SK-N-SH (cell line): ENCODE measurements at regions not wholly inside any gene's neighbourhood (a gene's known extent, or its start where the extent isn't known, plus 50 kb on each side); places are given as distances from the start of the nearest gene placed in this dataset.

Experiments used
- CTCF ChIA-PET: fragments of 300-600, 350-600 bp; formaldehyde crosslinking; extraction: SDS; loops from one replicate; lab custom pipeline; 2021; lab: Yijun Ruan, JAX
- POLR2A ChIA-PET: fragments of 350-600 bp; sonication (Branson Sonifier 250); formaldehyde crosslinking; extraction: SDS; loops from one replicate; lab custom pipeline; 2020; ENCODE audit warnings: antibody characterized with exemption, inconsistent platforms; lab: Yijun Ruan, JAX
- DNase-seq: peaks from one replicate; pipeline ENCODE4 v3.0.0; 2012
- H2AFZ ChIP-seq: fragments of 200-600 bp; sonication (generic); 2 replicates; pipeline ENCODE4 v1.8.1; 2016; ENCODE audit warnings: antibody characterized with exemption, mild to moderate bottlenecking, low read depth
- H3F3A ChIP-seq: fragments of 200-600 bp; sonication (generic); replicated peaks from 2 replicates; pipeline ENCODE3; 2016; ENCODE audit warnings: antibody characterized with exemption, mild to moderate bottlenecking; ENCODE audit not compliant: insufficient read depth
- H3K27ac ChIP-seq, 2 experiments: fragments of 200-500 bp in 1 of 2; fragments of 200-600 bp in 1 of 2; sonication (Bioruptor generic) in 1 of 2; sonication (generic), shearing (Covaris generic) in 1 of 2; 2 replicates each; pipeline versions ENCODE4 v1.5.1 to v1.6.1; 2014 to 2016; ENCODE audit warnings: low read depth in 2 of 2, inconsistent platforms in 1 of 2, low read length in 1 of 2, mild to moderate bottlenecking in 1 of 2, mixed read lengths in 1 of 2
- H3K27me3 ChIP-seq: fragments of 200-600 bp; sonication (generic), shearing (Covaris generic); 2 replicates; pipeline ENCODE4 v1.6.1; 2016; ENCODE audit warnings: mixed run types; ENCODE audit not compliant: insufficient read depth
- H3K36me3 ChIP-seq, 2 experiments: fragments of 200-500 bp in 1 of 2; fragments of 200-600 bp in 1 of 2; sonication (Bioruptor generic) in 1 of 2; sonication (generic) in 1 of 2; replicated peaks in 1 of 2; 2 replicates each; pipeline versions ENCODE3 to v1.5.1; 2014 to 2016; ENCODE audit warnings: low read length in 1 of 2, mild to moderate bottlenecking in 1 of 2; ENCODE audit not compliant: insufficient read depth in 2 of 2, control insufficient read depth in 1 of 2
- H3K4me1 ChIP-seq, 2 experiments: fragments of 200-500 bp in 1 of 2; fragments of 200-600 bp in 1 of 2; sonication (Bioruptor generic) in 1 of 2; sonication (generic), shearing (Covaris generic) in 1 of 2; 2 replicates each; pipeline versions ENCODE4 v1.5.1 to v1.6.1; 2014 to 2016; ENCODE audit warnings: low read depth in 1 of 2, low read length in 1 of 2, mixed run types in 1 of 2; ENCODE audit not compliant: insufficient read depth in 2 of 2, control insufficient read depth in 1 of 2
- H3K4me2 ChIP-seq: fragments of 200-600 bp; sonication (generic), shearing (Covaris generic); 2 replicates; pipeline ENCODE4 v1.6.1; 2017; ENCODE audit warnings: mixed run types
- H3K4me3 ChIP-seq, 2 experiments: fragments of 200-500 bp in 1 of 2; fragments of 200-600 bp in 1 of 2; sonication (Bioruptor generic) in 1 of 2; sonication (generic), shearing (Covaris generic) in 1 of 2; 2 replicates each; pipeline versions ENCODE4 v1.5.1 to v1.8.1; 2014 to 2016; ENCODE audit warnings: low read depth in 2 of 2, inconsistent platforms in 1 of 2, low read length in 1 of 2, mild to moderate bottlenecking in 1 of 2, mixed read lengths in 1 of 2, moderate library complexity in 1 of 2
- H3K79me2 ChIP-seq: fragments of 200-600 bp; sonication (generic); 2 replicates; pipeline ENCODE4 v1.8.1; 2017; ENCODE audit warnings: mild to moderate bottlenecking; ENCODE audit not compliant: insufficient read depth
- H3K9ac ChIP-seq: fragments of 200-600 bp; sonication (generic); 2 replicates; pipeline ENCODE4 v1.6.1; 2017; ENCODE audit warnings: mixed run types
- H3K9me2 ChIP-seq: fragments of 200-600 bp; sonication (generic); 2 replicates; pipeline ENCODE4 v1.6.1; 2017; ENCODE audit warnings: mixed run types
- H3K9me3 ChIP-seq: fragments of 200-600 bp; sonication (generic); 2 replicates; pipeline ENCODE4 v1.6.1; 2017; ENCODE audit warnings: mixed run types, mild to moderate bottlenecking, moderate library complexity
- H4K20me1 ChIP-seq: fragments of 200-600 bp; sonication (generic); 2 replicates; pipeline ENCODE4 v1.6.1; 2017; ENCODE audit warnings: mild to moderate bottlenecking, mixed run types; ENCODE audit not compliant: insufficient read depth
- CTCF ChIP-seq: fragments of 200-600 bp; sonication (generic); IDR thresholded peaks from 2 replicates; pipeline ENCODE4 v1.6.1; 2017; ENCODE audit warnings: antibody characterized with exemption, mild to moderate bottlenecking, moderate library complexity
- ELF1 ChIP-seq: IDR thresholded peaks from 2 replicates; pipeline ENCODE4 v1.4.0; 2012
- FOXM1 ChIP-seq: IDR thresholded peaks from 2 replicates; pipeline ENCODE4 v1.4.0; 2012; ENCODE audit warnings: low read depth, mild to moderate bottlenecking
- GATA2 ChIP-seq: sonication (generic); formaldehyde crosslinking; IDR thresholded peaks from 2 replicates; pipeline ENCODE4 v1.5.0; 2020; ENCODE audit warnings: mild to moderate bottlenecking, missing genetic modification reagents
- IRF3 ChIP-seq: fragments of 150-350 bp; IDR thresholded peaks from 2 replicates; pipeline ENCODE4 v1.6.1; 2016; ENCODE audit warnings: mild to moderate bottlenecking, low read depth, low read length
- MXI1 ChIP-seq: IDR thresholded peaks from 2 replicates; pipeline ENCODE4 v1.6.1; 2012; ENCODE audit warnings: mild to moderate bottlenecking, low read depth, low read length, improper control_type of control experiment
- NFIC ChIP-seq: IDR thresholded peaks from 2 replicates; pipeline ENCODE4 v1.4.0; 2012; ENCODE audit warnings: borderline replicate concordance
- NRF1 ChIP-seq: IDR thresholded peaks from 2 replicates; pipeline ENCODE4 v1.6.1; 2012; ENCODE audit warnings: low read depth, mild to moderate bottlenecking, low read length
- PBX3 ChIP-seq: IDR thresholded peaks from 2 replicates; pipeline ENCODE4; 2012
- RFX5 ChIP-seq: IDR thresholded peaks from 2 replicates; pipeline ENCODE4 v1.6.1; 2012; ENCODE audit warnings: mild to moderate bottlenecking, improper control_type of control experiment, low read length
- SMC3 ChIP-seq: IDR thresholded peaks from 2 replicates; pipeline ENCODE4 v1.6.1; 2012; ENCODE audit warnings: low read depth, low read length, improper control_type of control experiment
- TAF1 ChIP-seq: IDR thresholded peaks from 2 replicates; pipeline ENCODE4 v1.6.1; 2012; ENCODE audit warnings: low read depth, mild to moderate bottlenecking, low read length, moderate library complexity, borderline replicate concordance
- TEAD4 ChIP-seq: IDR thresholded peaks from 2 replicates; pipeline ENCODE4 v1.4.0; 2012; ENCODE audit warnings: mild to moderate bottlenecking, borderline replicate concordance; ENCODE audit not compliant: insufficient read depth
- USF1 ChIP-seq: IDR thresholded peaks from 2 replicates; pipeline ENCODE4 v1.4.0; 2012; ENCODE audit warnings: low read depth, borderline replicate concordance
- USF2 ChIP-seq: fragments of 150-350 bp; IDR thresholded peaks from 2 replicates; pipeline ENCODE4 v1.6.1; 2017; ENCODE audit warnings: antibody characterized with exemption, low read length, low read depth, borderline replicate concordance
- WGBS: methylation state at CpG from one replicate; pipeline ENCODE4 v1.1.6; 2017; ENCODE audit warnings: low lambda C conversion rate; 5-methylcytosine and 5-hydroxymethylcytosine counted together

- CTCF ChIA-PET = no interaction called here
- Histone ChIP-seq H4K20me1 (no peaks in the 10 kb centered on the region), H3K27ac (no peak overlapping the region), H3K4me3 (no peak overlapping the region), H3F3A (no peaks in the 10 kb centered on the region), H3K9me3 (no peaks in the 10 kb centered on the region), H3K4me2 (no peak overlapping the region), H2AFZ (no peak overlapping the region), H3K9ac (no peak overlapping the region), H3K9me2 (no peaks in the 10 kb centered on the region), H3K27me3 (no peaks in the 10 kb centered on the region), H3K4me1 (no peaks in the 10 kb centered on the region), H3K79me2 (no peaks in the 10 kb centered on the region), H3K36me3 (no peaks in the 10 kb centered on the region)
- POLR2A ChIA-PET = no interaction called here
- TF ChIP-seq PBX3 (no peak), USF1 (no peak)
- 6% methylated on average over 2 of the region's 2 CpGs for WGBS
- DNase-seq = no peak
These were observed 122.0 kb downstream of the PRDM9 start for GRCh38 chr5:23629396-23629795.

GRCh38 chr5:23631302-23632045 is 124.1 kb downstream of the PRDM9 start:
- H3K4me1 ChIP-seq = no peaks in the 10 kb centered on the region
- no peaks in the 10 kb centered on the region for H4K20me1 ChIP-seq
- H3K27ac ChIP-seq = no peak overlapping the region
- no peaks in the 10 kb centered on the region for H3K36me3 ChIP-seq
- no peak overlapping the region for H2AFZ ChIP-seq
- WGBS = 4% methylated on average over 2 of the region's 2 CpGs
- H3F3A ChIP-seq = no peaks in the 10 kb centered on the region
- no peaks in the 10 kb centered on the region for H3K79me2 ChIP-seq
- no peak overlapping the region for H3K9ac ChIP-seq
- no peak overlapping the region for H3K4me3 ChIP-seq
- DNase-seq = no peak
- no peaks in the 10 kb centered on the region for H3K9me2 ChIP-seq
- no peak for TF ChIP-seq MXI1
- TF ChIP-seq ELF1 = peak; percentile 34
- no peaks in the 10 kb centered on the region; the same call in 1 of the 2 replicates for H3K9me3 ChIP-seq
- no peak overlapping the region for H3K4me2 ChIP-seq
- CTCF ChIA-PET = no interaction called here
- H3K27me3 ChIP-seq = no peaks in the 10 kb centered on the region
- POLR2A ChIA-PET = no interaction called here

- no peaks in the 10 kb centered on the region for H3K4me1 ChIP-seq
- H3K27me3 ChIP-seq = no peaks in the 10 kb centered on the region
- H3F3A ChIP-seq = no peaks in the 10 kb centered on the region
- no peaks in the 10 kb centered on the region for H3K9me2 ChIP-seq
- no peak for DNase-seq
- H3K4me2 ChIP-seq = no peak overlapping the region
- no peaks in the 10 kb centered on the region for H3K36me3 ChIP-seq
- no peak overlapping the region for H3K4me3 ChIP-seq
- H3K9me3 ChIP-seq = no peaks in the 10 kb centered on the region; the same call in 1 of the 2 replicates
- H4K20me1 ChIP-seq = no peaks in the 10 kb centered on the region
- H3K9ac ChIP-seq = no peak overlapping the region
- no peak overlapping the region for H2AFZ ChIP-seq
- H3K79me2 ChIP-seq = no peaks in the 10 kb centered on the region
- no peak overlapping the region for H3K27ac ChIP-seq
- ChIA-PET POLR2A (no interaction called here), CTCF (no interaction called here)
- TF ChIP-seq IRF3 (no peak), USF2 (no peak), SMC3 (no peak), RFX5 (no peak), TEAD4 (no peak), NRF1 (no peak), CTCF (no peak), USF1 (no peak), NFIC (no peak), TAF1 (no peak), GATA2 (CRISPR knock-in tag) (no peak), FOXM1 (no peak)
These were observed 128.5 kb downstream of the PRDM9 start for GRCh38 chr5:23635938-23636337.
